ENCODE measurements at regions not wholly inside any gene's neighbourhood (a gene's known extent, or its start where the extent isn't known, plus 50 kb on each side); places are given as distances from the start of the nearest gene placed in this dataset.
"Not testable (repeated sequence)": the region's sequence is repeated elsewhere in the genome, so short reads cannot be mapped to it uniquely, and the experiment has no call there.

DNA sequence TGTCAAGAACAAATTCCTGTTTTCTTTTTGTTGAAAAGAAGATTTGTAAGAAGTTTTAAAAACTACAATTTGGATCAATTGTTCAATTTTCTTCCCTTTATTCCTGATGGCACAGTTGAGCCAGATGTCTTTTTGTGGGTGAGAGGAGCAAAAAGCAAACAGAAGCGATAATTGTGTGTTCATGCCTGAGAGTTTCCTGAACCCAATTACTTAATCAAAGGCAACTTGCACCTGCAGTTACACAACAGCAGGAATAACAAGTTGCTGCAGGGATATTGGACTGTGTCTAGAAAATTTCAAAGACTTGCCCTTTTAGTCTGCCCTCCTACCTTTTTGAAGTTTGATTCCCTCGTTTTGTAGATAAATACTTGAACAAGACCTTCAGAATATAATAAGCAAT is 383.6 kb downstream of the DSEL start:
- Histone ChIP-seq H3K36me3 (no peaks in the 10 kb centered on the region), H3K27me3 (no peaks in the 10 kb centered on the region), H3K4me1 (no peaks in the 10 kb centered on the region), H3K4me3 (no peak overlapping the region), H3K9me3 (no peaks in the 10 kb centered on the region), H3K27ac (no peak overlapping the region)
- intact Hi-C loops (cut with DNase I; ENCODE audit: low total_unique reads) (no loop called here), in situ Hi-C loops (cut with MboI; ENCODE audit: low sequenced_read_pairs in 4 of 4) (no loop called here)
- TF ChIP-seq, protein P1, sequence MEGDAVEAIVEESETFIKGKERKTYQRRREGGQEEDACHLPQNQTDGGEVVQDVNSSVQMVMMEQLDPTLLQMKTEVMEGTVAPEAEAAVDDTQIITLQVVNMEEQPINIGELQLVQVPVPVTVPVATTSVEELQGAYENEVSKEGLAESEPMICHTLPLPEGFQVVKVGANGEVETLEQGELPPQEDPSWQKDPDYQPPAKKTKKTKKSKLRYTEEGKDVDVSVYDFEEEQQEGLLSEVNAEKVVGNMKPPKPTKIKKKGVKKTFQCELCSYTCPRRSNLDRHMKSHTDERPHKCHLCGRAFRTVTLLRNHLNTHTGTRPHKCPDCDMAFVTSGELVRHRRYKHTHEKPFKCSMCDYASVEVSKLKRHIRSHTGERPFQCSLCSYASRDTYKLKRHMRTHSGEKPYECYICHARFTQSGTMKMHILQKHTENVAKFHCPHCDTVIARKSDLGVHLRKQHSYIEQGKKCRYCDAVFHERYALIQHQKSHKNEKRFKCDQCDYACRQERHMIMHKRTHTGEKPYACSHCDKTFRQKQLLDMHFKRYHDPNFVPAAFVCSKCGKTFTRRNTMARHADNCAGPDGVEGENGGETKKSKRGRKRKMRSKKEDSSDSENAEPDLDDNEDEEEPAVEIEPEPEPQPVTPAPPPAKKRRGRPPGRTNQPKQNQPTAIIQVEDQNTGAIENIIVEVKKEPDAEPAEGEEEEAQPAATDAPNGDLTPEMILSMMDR (IDR thresholded peaks at IDR 0.05 in 4 of 5, conservative IDR thresholded peaks at IDR 0.05 in 1 of 5) = no peak
- no peak for TF ChIP-seq POLR2A (IDR thresholded peaks at IDR 0.05)
- DNase-seq = no peak
- ATAC-seq = no peak

DNA sequence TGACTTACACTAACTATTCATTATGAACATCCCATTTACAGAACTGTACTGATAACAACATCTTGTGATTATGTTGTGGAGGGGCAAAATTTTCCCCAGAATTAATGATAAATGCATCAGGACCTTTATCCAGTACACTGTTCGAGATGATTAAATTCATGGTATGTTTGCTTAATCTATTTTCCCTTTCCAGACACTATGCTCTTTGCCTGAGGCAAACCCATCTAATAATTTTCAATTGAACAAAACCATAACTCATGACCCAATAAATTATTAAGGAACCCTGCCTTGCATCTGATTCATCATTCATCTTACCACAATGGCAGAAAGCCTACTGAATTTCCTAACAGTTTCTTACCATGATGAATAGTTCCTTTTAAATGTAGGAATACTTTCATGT is 385.0 kb downstream of the DSEL start:
- no peaks in the 10 kb centered on the region for H3K9me3 ChIP-seq
- no peaks in the 10 kb centered on the region for H3K4me1 ChIP-seq
- ATAC-seq (no peak), DNase-seq (no peak)
- no peaks in the 10 kb centered on the region for H3K36me3 ChIP-seq
- H3K27me3 ChIP-seq = no peaks in the 10 kb centered on the region
- H3K27ac ChIP-seq = no peak overlapping the region
- H3K4me3 ChIP-seq = no peak overlapping the region
- intact Hi-C loops (cut with DNase I; ENCODE audit: low total_unique reads) = no loop called here
- in situ Hi-C loops (cut with MboI; ENCODE audit: low sequenced_read_pairs in 4 of 4) = no loop called here
- TF ChIP-seq POLR2A (IDR thresholded peaks at IDR 0.05) = no peak
- TF ChIP-seq, protein P1 (IDR thresholded peaks at IDR 0.05 in 4 of 5, conservative IDR thresholded peaks at IDR 0.05 in 1 of 5) = no peak

DNA sequence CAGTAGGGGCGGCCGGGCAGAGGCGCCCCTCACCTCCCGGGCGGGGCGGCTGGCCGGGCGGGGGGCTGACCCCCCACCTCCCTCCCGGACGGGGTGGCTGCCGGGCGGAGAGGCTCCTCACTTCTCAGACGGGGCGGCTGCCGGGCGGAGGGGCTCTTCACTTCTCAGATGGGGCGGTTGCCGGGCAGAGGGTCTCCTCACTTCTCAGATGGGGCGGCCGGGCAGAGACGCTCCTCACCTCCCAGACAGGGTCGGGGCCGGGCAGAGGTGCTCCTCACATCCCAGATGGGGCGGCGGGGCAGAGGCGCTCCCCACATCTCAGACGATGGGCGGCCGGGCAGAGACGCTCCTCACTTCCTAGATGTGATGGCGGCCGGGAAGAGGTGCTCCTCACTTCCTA is 389.8 kb downstream of the DSEL start:
- H3K9me3 ChIP-seq; in situ Hi-C loops (cut with MboI; ENCODE audit: low sequenced_read_pairs in 4 of 4); H3K4me1 ChIP-seq; intact Hi-C loops (cut with DNase I; ENCODE audit: low total_unique reads); H3K4me3 ChIP-seq; H3K27ac ChIP-seq; ATAC-seq; H3K36me3 ChIP-seq; H3K27me3 ChIP-seq; DNase-seq: not testable (repeated sequence)

DNA sequence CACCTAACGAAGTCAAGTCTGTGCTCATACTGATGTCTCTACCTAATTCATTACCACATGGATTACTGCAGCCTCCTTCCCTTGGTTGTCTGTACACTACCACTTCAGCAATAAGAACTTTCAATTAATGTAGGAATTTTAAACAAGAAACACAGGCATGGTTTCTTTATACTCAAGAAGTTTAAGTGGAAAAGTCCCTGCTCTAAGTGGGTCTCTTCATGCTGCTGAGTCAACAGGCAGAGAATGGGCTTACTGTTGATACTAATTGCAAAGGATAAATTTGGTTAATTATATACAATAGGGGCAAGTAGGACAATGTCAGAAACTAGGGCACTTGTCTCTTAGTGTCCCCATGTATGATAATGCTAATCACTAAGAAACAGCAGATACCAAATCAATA is 392.6 kb downstream of the DSEL start:
- no peak for TF ChIP-seq POLR2A (IDR thresholded peaks at IDR 0.05)
- TF ChIP-seq, protein P1 (IDR thresholded peaks at IDR 0.05 in 4 of 5, conservative IDR thresholded peaks at IDR 0.05 in 1 of 5) = no peak
- Histone ChIP-seq H3K36me3 (no peaks in the 10 kb centered on the region), H3K27me3 (no peaks in the 10 kb centered on the region), H3K4me3 (no peak overlapping the region), H3K9me3 (no peaks in the 10 kb centered on the region), H3K27ac (no peak overlapping the region), H3K4me1 (no peaks in the 10 kb centered on the region)
- ATAC-seq (no peak), DNase-seq (no peak)
- intact Hi-C loops (cut with DNase I; ENCODE audit: low total_unique reads) (no loop called here), in situ Hi-C loops (cut with MboI; ENCODE audit: low sequenced_read_pairs in 4 of 4) (no loop called here)

DNA sequence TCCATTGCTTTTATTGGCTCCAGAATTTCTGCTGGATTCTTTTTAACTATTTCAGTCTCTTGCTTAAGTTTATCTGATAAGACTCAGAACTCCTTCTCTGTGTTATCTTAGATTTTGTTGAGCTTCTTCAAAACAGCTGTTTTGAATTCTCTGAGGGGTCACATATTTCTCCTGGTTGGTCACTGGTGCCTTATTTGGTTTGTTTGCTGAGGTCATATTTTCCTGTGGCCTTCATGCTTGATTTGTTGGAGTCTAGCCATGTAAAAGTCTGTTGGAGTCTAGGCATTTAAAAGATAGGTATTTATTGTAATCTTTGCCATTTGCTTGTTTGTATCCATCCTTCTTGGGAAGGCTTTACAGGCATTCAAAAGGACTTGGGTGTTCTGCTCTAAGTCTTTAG is 398.7 kb downstream of the DSEL start:
- DNase-seq (no peak), ATAC-seq (no peak)
- Histone ChIP-seq H3K4me3 (no peak overlapping the region), H3K27ac (no peak overlapping the region), H3K4me1 (no peaks in the 10 kb centered on the region), H3K36me3 (no peaks in the 10 kb centered on the region), H3K9me3 (no peaks in the 10 kb centered on the region), H3K27me3 (no peaks in the 10 kb centered on the region)
- TF ChIP-seq, protein P1 (IDR thresholded peaks at IDR 0.05 in 4 of 5, conservative IDR thresholded peaks at IDR 0.05 in 1 of 5) = no peak
- TF ChIP-seq POLR2A (IDR thresholded peaks at IDR 0.05) = no peak
- intact Hi-C loops (cut with DNase I; ENCODE audit: low total_unique reads) = no loop called here
- in situ Hi-C loops (cut with MboI; ENCODE audit: low sequenced_read_pairs in 4 of 4) = no loop called here

Data from gastrocnemius medialis (tissue), 4 donors.